Upper lobe of right lung (tissue), 1 donor: ENCODE measurements at regions not wholly inside any gene's neighbourhood (a gene's known extent, or its start where the extent isn't known, plus 50 kb on each side); places are given as distances from the start of the nearest gene placed in this dataset.
"Not testable (repeated sequence)": the region's sequence is repeated elsewhere in the genome, so short reads cannot be mapped to it uniquely, and the experiment has no call there.

Experiments used
- ATAC-seq: fragments of 200-7000 bp; cut with Tn5 transposase; one replicate; pipeline ENCODE4 v1.9.1; 2020; ENCODE audit warnings: mild to moderate bottlenecking, moderate library complexity
- DNase-seq: peaks from one replicate; pipeline ENCODE4 v3.0.0-alpha.2; 2020
- H3K27ac ChIP-seq: fragments of 200-600 bp; one replicate; pipeline ENCODE4 v1.8.0; 2022
- H3K27me3 ChIP-seq: fragments of 200-600 bp; one replicate; pipeline ENCODE4 v1.8.0; 2022; ENCODE audit warnings: mild to moderate bottlenecking
- H3K36me3 ChIP-seq: fragments of 200-600 bp; one replicate; pipeline ENCODE4 v1.8.0; 2022
- H3K4me1 ChIP-seq: fragments of 200-600 bp; one replicate; pipeline ENCODE4 v1.8.0; 2022
- H3K4me3 ChIP-seq: fragments of 200-600 bp; one replicate; pipeline ENCODE4 v1.8.0; 2022; ENCODE audit warnings: mild to moderate bottlenecking
- H3K9me3 ChIP-seq: fragments of 200-600 bp; one replicate; pipeline ENCODE4 v1.8.0; 2022
- CTCF ChIP-seq: fragments of 200-600 bp; IDR thresholded peaks from one replicate; pipeline ENCODE4 v1.8.0; 2022; ENCODE audit warnings: antibody characterized with exemption
- intact Hi-C: fragments of 100-400 bp; cut with DNase I; formaldehyde crosslinking; loops from one replicate; pipeline ENCODE4 v1.11.0; 2022
- donor health status: DM: no; HTN: yes; CAD: no; lungs with severe emphysema.

- Histone ChIP-seq H3K4me1 (no peaks in the 10 kb centered on the region), H3K4me3 (no peak overlapping the region), H3K36me3 (no peaks in the 10 kb centered on the region), H3K9me3 (no peaks in the 10 kb centered on the region), H3K27ac (no peak overlapping the region), H3K27me3 (no peaks in the 10 kb centered on the region)
- DNase-seq: no peak
- intact Hi-C loops: no loop called here
- no peak for TF ChIP-seq CTCF
- ATAC-seq: no peak
Observed at GRCh38 chr4:111957997-111958396, 187.3 kb upstream of the FAM241A start.

GRCh38 chr4:111959222-111959621 is 186.0 kb upstream of the FAM241A start:
- intact Hi-C loops: no loop called here
- no peak overlapping the region for H3K27ac ChIP-seq
- H3K4me1 ChIP-seq: no peaks in the 10 kb centered on the region
- H3K36me3 ChIP-seq: no peaks in the 10 kb centered on the region
- H3K27me3 ChIP-seq: no peaks in the 10 kb centered on the region
- ATAC-seq (no peak), DNase-seq (no peak)
- H3K4me3 ChIP-seq: no peak overlapping the region
- no peaks in the 10 kb centered on the region for H3K9me3 ChIP-seq
- no peak for TF ChIP-seq CTCF

GRCh38 chr4:111960241-111960667 is 185.0 kb upstream of the FAM241A start:
- no peaks in the 10 kb centered on the region for H3K4me1 ChIP-seq
- no peak for ATAC-seq
- TF ChIP-seq CTCF: no peak
- H3K27me3 ChIP-seq: no peaks in the 10 kb centered on the region
- intact Hi-C loops: no loop called here
- H3K27ac ChIP-seq: no peak overlapping the region
- no peak for DNase-seq
- H3K4me3 ChIP-seq: no peak overlapping the region
- H3K36me3 ChIP-seq: no peaks in the 10 kb centered on the region
- no peaks in the 10 kb centered on the region for H3K9me3 ChIP-seq

GRCh38 chr4:111961026-111961425 is 184.2 kb upstream of the FAM241A start:
- H3K9me3 ChIP-seq, H3K27ac ChIP-seq, H3K27me3 ChIP-seq, H3K4me3 ChIP-seq, ATAC-seq, H3K36me3 ChIP-seq, DNase-seq, intact Hi-C loops, H3K4me1 ChIP-seq: not testable (repeated sequence)

GRCh38 chr4:111961809-111962208 is 183.4 kb upstream of the FAM241A start:
- H3K4me3 ChIP-seq: no peak overlapping the region
- intact Hi-C loops: no loop called here
- no peaks in the 10 kb centered on the region for H3K27me3 ChIP-seq
- no peaks in the 10 kb centered on the region for H3K36me3 ChIP-seq
- ATAC-seq (no peak), DNase-seq (no peak)
- TF ChIP-seq CTCF: no peak
- H3K27ac ChIP-seq: no peak overlapping the region
- H3K4me1 ChIP-seq: no peaks in the 10 kb centered on the region
- no peaks in the 10 kb centered on the region for H3K9me3 ChIP-seq

- H3K27ac ChIP-seq: no peak overlapping the region
- no peaks in the 10 kb centered on the region for H3K9me3 ChIP-seq
- no peak for TF ChIP-seq CTCF
- intact Hi-C loops: no loop called here
- no peaks in the 10 kb centered on the region for H3K4me1 ChIP-seq
- no peak for ATAC-seq
- no peak for DNase-seq
- no peaks in the 10 kb centered on the region for H3K27me3 ChIP-seq
- H3K36me3 ChIP-seq: no peaks in the 10 kb centered on the region
- no peak overlapping the region for H3K4me3 ChIP-seq
Observed at GRCh38 chr4:111963158-111963700, 182.0 kb upstream of the FAM241A start.
